ENCODE measurements at regions not wholly inside any gene's neighbourhood (a gene's known extent, or its start where the extent isn't known, plus 50 kb on each side); places are given as distances from the start of the nearest gene placed in this dataset.

DNA sequence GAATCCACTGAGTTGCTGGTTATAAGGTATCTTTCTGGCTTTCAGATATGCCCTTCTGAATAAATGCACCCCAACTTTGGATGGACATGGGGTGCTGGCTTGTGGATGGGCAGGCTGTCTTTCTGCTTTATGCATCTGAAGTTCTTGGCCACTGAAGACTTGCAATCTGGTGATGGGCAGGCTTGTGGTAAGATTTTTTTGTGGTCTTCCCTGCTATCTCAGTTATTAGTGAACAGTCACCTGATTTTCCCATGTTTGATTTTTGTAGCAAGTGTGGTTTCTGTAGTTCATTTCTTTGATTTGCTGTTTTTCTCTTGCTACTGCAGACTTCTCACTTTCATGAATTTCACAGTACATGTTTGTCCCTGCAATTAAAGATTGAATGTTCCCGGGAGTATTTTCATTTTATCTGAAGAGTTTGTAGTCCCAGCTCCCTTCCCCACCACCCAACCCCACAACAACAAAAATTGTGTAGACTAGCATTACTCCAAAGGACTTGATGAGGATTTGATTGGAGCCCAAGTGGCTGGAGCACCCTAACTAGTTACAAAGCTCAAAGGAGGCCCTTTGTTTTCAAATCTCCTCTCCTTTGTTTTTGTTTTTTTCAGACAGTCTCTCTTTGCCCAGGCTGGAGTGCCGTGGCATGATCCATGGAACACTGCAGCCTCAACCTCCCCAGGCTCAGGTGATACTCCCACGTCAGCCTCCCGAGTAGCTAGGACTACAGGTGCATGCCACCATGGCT is 63.6 kb upstream of the MGAT5 start:
- Histone ChIP-seq H3K36me3 (no peaks in the 10 kb centered on the region), H3K4me3 (no peak overlapping the region), H3K27ac (no peak overlapping the region), H3K27me3 (no peaks in the 10 kb centered on the region), H3K4me1 (no peaks in the 10 kb centered on the region), H3K9me3 (peaks cover 5 to 6% of the 10 kb centered on the region in 2 donors)
- DNase-seq (ENCODE audit: low spot score in 2 of 2): no peak
- intact Hi-C loops (cut with DNase I; ENCODE audit: low total_unique reads): no loop called here
- TF ChIP-seq POLR2AphosphoS5 (IDR thresholded peaks at IDR 0.05) (no peak), POLR2A (IDR thresholded peaks at IDR 0.05) (no peak)
- TF ChIP-seq, protein P1, sequence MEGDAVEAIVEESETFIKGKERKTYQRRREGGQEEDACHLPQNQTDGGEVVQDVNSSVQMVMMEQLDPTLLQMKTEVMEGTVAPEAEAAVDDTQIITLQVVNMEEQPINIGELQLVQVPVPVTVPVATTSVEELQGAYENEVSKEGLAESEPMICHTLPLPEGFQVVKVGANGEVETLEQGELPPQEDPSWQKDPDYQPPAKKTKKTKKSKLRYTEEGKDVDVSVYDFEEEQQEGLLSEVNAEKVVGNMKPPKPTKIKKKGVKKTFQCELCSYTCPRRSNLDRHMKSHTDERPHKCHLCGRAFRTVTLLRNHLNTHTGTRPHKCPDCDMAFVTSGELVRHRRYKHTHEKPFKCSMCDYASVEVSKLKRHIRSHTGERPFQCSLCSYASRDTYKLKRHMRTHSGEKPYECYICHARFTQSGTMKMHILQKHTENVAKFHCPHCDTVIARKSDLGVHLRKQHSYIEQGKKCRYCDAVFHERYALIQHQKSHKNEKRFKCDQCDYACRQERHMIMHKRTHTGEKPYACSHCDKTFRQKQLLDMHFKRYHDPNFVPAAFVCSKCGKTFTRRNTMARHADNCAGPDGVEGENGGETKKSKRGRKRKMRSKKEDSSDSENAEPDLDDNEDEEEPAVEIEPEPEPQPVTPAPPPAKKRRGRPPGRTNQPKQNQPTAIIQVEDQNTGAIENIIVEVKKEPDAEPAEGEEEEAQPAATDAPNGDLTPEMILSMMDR (IDR thresholded peaks at IDR 0.05): no peak

DNA sequence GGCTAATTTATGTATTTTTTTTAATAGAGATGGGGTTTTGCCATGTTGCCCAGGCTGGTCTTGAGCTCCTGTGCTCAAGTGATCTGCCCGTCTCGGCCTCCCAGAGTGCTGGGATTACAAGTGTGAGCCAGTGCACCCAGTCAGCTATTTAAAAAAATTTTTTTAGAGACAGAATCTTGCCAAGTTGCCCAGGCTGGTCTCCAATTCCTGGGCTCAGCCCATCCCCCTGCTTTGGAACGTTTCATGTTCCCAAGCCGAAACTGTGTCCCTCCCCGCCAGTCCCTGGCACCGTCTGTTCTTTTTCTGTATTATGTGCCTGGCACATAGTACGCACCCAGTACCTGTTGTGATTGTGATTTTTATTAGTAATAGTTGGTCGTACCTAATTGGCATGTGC is 63.1 kb upstream of the MGAT5 start:
- Histone ChIP-seq H3K4me3 (no peak overlapping the region), H3K36me3 (no peaks in the 10 kb centered on the region), H3K27ac (no peak overlapping the region), H3K4me1 (no peaks in the 10 kb centered on the region), H3K27me3 (no peaks in the 10 kb centered on the region), H3K9me3 (peaks cover 5 to 6% of the 10 kb centered on the region in 2 donors)
- intact Hi-C loops (cut with DNase I; ENCODE audit: low total_unique reads): no loop called here
- TF ChIP-seq POLR2AphosphoS5 (IDR thresholded peaks at IDR 0.05): no peak
- TF ChIP-seq, protein P1 (IDR thresholded peaks at IDR 0.05): no peak
- TF ChIP-seq POLR2A (IDR thresholded peaks at IDR 0.05): no peak
- DNase-seq (ENCODE audit: low spot score in 2 of 2): no peak

- no peaks in the 10 kb centered on the region for H3K27me3 ChIP-seq
- peaks cover 5 to 6% of the 10 kb centered on the region in 2 donors for H3K9me3 ChIP-seq
- no peak for DNase-seq (ENCODE audit: low spot score in 2 of 2)
- TF ChIP-seq POLR2A (IDR thresholded peaks at IDR 0.05): no peak
- H3K27ac ChIP-seq: no peak overlapping the region
- no peaks in the 10 kb centered on the region for H3K36me3 ChIP-seq
- no peaks in the 10 kb centered on the region for H3K4me1 ChIP-seq
- intact Hi-C loops (cut with DNase I; ENCODE audit: low total_unique reads): no loop called here
- no peak overlapping the region for H3K4me3 ChIP-seq
These were observed 62.0 kb upstream of the MGAT5 start for GRCh38 chr2:134191835-134192234.

DNA sequence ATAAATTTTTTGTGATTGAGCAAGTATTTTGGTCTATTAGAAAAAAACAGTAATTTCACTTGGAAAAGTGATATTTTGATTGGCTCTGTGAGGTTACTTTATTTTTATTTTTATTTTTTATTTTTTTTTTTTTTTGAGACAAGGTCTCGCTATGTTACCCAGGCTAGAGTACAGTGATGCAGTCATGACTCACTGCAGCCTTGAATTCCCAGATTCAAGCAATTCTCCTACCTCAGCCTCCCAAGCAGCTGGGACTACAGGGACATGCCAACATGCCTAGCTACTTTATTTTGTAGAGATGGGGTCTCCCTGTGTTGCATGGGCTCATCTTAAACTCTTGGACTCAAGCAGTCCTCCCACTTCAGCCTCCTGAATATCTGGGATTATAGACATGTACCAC is 60.9 kb upstream of the MGAT5 start:
- no peaks in the 10 kb centered on the region for H3K4me1 ChIP-seq
- H3K27me3 ChIP-seq: no peaks in the 10 kb centered on the region
- H3K9me3 ChIP-seq: peaks cover 5 to 6% of the 10 kb centered on the region in 2 donors
- no peak overlapping the region for H3K4me3 ChIP-seq
- no peaks in the 10 kb centered on the region for H3K36me3 ChIP-seq
- intact Hi-C loops (cut with DNase I; ENCODE audit: low total_unique reads): no loop called here
- no peak for DNase-seq (ENCODE audit: low spot score in 2 of 2)
- no peak for TF ChIP-seq POLR2A (IDR thresholded peaks at IDR 0.05)
- TF ChIP-seq, protein P1 (IDR thresholded peaks at IDR 0.05): no peak
- no peak for TF ChIP-seq POLR2AphosphoS5 (IDR thresholded peaks at IDR 0.05)
- no peak overlapping the region for H3K27ac ChIP-seq

DNA sequence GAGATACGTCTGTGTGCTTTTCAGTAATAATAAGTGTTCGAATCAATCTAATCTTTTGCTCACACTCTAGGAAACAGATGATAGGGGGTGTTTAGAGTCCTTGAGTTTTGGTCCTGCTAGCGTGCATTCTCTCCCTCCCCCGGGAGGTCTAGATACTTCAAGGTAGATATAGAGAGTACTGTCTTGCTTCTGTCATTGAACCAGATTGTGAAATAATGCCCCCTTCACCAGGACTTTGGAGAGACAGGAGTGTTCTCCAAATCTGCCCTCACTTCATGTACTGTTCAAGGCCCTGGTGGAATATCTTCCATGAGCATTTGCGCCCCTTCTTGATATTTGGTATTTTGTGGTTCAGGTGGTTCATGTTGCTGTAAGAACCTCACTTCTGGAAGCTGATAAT is 59.4 kb upstream of the MGAT5 start:
- intact Hi-C loops (cut with DNase I; ENCODE audit: low total_unique reads): no loop called here
- TF ChIP-seq POLR2A (IDR thresholded peaks at IDR 0.05) (no peak), POLR2AphosphoS5 (IDR thresholded peaks at IDR 0.05) (no peak)
- TF ChIP-seq, protein P1 (IDR thresholded peaks at IDR 0.05): no peak
- Histone ChIP-seq H3K27me3 (no peaks in the 10 kb centered on the region), H3K27ac (no peak overlapping the region), H3K4me3 (no peak overlapping the region), H3K36me3 (no peaks in the 10 kb centered on the region), H3K4me1 (no peaks in the 10 kb centered on the region), H3K9me3 (peaks cover 5 to 6% of the 10 kb centered on the region in 2 donors)
- no peak for DNase-seq (ENCODE audit: low spot score in 2 of 2)
